Adrenal gland (tissue), 5 donors: ENCODE measurements at regions not wholly inside any gene's neighbourhood (a gene's known extent, or its start where the extent isn't known, plus 50 kb on each side); places are given as distances from the start of the nearest gene placed in this dataset.

Experiments used
- CTCF ChIP-seq, 6 experiments: fragments of 450-650 bp in 4 of 6; fragments of 200-600 bp in 2 of 6; sonication (generic) in 1 of 6; IDR thresholded peaks; 1 replicate in 5 of 6; 2 replicates in 1 of 6; pipeline versions ENCODE4 v1.5.1 to v1.8.0; 2016 to 2021; ENCODE audit warnings: antibody characterized with exemption in 6 of 6, mild to moderate bottlenecking in 2 of 6, moderate library complexity in 1 of 6
- POLR2A ChIP-seq, 2 donors: fragments of 450-650 bp; IDR thresholded peaks; one replicate each; pipeline ENCODE4 v1.6.1; 2017; ENCODE audit warnings: antibody characterized with exemption in 2 of 2, mild to moderate bottlenecking in 2 of 2, moderate library complexity in 1 of 2
- donor health status: DM: no; HTN: no; CAD: no.

GRCh38 chr1:213605732-213606131 lies 382.0 kb upstream of the PROX1 start:
- no peak for TF ChIP-seq CTCF (IDR thresholded peaks at IDR 0.05)
- TF ChIP-seq POLR2A (IDR thresholded peaks at IDR 0.05): no peak
